HG02885 (cell line): ENCODE measurements at regions not wholly inside any gene's neighbourhood (a gene's known extent, or its start where the extent isn't known, plus 50 kb on each side); places are given as distances from the start of the nearest gene placed in this dataset.
"Not testable (repeated sequence)": the region's sequence is repeated elsewhere in the genome, so short reads cannot be mapped to it uniquely, and the experiment has no call there.

Experiments used
- ATAC-seq: cut with Tn5 transposase; IDR thresholded peaks from one replicate; pipeline ENCODE4 v1.9.1; 2021; ENCODE audit warnings: mild to moderate bottlenecking; ENCODE audit not compliant: unreplicated experiment, poor library complexity

DNA sequence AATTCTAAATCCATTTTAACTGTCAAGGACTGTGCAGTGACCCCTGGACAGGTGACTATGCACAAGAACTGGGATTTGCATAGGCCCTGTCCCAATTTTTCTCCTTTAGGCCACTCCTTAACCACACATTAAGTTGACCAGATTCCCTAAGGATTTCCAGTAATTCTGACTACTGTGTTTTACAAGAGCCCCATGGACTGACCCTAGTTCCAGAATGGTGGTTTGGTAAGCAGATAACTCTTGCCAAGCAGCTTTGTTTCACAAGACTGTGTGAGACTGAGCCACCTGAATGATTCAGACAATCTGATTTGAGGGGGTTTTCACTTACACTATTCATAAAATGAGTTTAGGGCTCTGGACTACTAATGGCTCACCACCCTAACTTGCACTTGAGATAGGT, 535.8 kb downstream of the ZBBX start:
- ATAC-seq, result no peak

DNA sequence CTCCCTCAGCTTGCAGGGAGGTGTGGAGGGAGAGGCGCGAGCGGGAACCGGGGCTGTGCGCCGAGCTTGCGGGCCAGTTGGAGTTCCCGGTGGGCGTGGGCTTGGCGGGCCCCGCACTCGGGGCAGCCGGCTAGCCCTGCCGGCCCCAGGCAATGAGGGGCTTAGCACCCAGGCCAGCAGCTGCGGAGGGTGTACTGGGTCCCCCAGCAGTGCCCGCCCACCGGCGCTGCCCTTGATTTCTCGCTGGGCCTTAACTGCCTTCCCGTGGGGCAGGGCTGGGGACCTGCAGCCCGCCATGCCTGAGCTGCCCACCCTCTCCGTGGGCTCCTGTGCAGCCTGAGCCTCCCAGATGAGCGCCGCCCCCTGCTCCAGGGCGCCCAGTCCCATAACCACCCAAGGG, 537.3 kb downstream of the ZBBX start:
- ATAC-seq, result not testable (repeated sequence)

GRCh38 chr3:166837535-166837934, 542.6 kb downstream of the ZBBX start:
- peak; percentile 72 for ATAC-seq

- ATAC-seq, result no peak
These were observed 543.3 kb downstream of the ZBBX start for GRCh38 chr3:166836836-166837235.

- ATAC-seq, result no peak
These were observed 550.2 kb downstream of the ZBBX start for GRCh38 chr3:166829896-166830295.

DNA sequence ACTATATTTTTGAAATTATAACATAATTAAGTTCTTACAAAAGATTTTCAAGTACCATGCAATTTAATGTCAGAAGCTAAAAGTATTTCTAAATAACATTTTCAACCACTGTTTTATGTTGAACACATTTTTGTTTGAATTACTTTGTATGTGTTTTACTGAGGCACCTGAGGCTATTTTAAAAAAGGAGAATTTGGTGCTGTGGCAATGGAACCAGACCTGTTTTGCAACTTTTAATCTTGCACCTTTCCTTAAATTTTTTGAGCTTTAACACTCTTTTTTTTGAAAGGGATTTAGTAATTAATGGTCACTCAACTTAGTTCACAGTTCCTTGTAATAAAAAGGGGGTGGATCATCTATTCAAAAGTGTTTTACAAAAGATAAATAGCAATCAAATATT, 561.6 kb downstream of the ZBBX start:
- ATAC-seq, result no peak

DNA sequence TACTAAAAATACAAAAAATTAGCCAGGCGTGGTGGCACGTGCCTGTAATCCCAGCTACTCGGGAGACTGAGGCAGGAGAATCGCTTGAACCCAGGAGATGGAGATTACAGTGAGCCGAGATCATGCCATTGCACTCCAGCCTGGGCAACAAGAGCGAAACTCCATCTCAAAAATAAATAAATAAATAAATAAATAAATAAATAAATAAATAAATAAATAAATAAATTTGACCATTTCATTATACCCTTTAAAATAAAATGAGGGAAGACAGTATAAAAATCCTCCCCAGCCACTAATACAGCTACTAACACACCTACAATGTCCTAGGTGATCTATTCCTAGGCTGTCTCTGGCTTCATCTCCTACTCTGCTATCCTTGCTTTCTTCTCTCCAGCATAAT, 562.8 kb downstream of the ZBBX start:
- not testable (repeated sequence) for ATAC-seq

GRCh38 chr3:166810741-166811445, 569.2 kb downstream of the ZBBX start:
- no peak for ATAC-seq

DNA sequence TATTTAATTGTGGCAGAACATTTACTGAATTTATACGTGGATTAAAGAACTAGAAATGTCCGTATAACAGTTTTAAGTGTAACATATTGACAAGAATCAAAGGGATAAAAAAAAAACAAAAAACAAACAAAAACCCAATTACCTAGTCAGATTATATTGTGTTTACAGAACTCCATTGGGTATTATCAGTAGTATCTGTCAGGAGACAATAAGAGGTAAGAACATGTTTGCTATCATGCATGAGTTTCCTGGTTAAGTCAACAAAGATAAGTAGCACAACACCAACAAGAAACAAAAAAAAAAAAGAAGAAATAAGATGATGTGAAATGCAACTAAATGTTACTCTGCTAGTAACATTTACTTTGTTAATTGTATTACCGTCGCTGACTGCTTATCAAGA, 570.6 kb downstream of the ZBBX start:
- ATAC-seq, result no peak

GRCh38 chr3:166788936-166789335, 591.2 kb downstream of the ZBBX start:
- no peak for ATAC-seq

DNA sequence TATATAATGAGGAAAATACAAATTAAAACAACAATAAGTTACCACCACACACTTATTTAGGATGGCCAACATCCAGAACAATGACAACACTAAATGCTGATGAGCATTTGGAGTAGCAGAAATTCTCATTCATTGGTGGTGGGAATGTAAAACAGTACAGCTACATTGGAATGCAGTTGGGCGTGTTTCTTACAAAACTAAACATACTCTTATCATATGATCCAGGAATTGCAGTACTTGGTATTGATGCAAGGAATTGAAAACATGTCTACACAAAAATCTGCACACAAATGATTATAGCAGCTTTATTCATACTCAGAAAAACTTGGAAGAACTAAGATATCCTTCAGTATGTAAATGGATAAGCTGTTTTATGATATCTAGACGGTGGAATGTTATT, 594.2 kb downstream of the ZBBX start:
- no peak for ATAC-seq

GRCh38 chr3:166783206-166783605, 596.9 kb downstream of the ZBBX start:
- no peak for ATAC-seq

DNA sequence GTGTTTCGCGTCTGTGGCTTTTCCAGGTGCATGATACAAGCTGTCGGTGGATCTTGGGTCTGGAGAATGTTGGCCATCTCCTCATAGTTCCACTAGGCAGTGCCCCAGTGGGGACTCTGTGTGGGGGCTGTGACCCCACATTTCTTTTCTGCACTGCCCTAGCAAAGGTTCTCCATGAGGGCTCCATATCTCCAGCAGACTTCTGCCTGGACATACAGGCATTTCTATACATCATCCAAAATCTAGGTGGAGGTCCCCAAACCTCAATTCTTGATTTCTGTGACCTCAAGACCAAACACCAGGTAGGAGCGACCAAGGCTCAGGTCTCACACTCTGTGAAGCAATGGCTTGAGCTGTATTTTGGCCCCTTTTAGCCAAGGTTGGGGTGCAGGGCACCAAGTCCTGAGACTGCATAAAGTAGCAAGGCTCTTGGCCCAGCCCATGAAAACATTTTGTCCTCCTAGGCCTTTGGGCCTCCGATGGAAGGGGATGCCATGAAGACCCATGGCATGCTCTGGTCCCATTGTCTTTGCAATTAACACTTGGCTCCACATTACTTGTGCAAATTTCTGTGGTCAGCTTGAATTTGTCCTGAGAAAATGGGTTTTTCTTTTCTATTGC, 615.3 kb downstream of the ZBBX start:
- ATAC-seq, result no peak

DNA sequence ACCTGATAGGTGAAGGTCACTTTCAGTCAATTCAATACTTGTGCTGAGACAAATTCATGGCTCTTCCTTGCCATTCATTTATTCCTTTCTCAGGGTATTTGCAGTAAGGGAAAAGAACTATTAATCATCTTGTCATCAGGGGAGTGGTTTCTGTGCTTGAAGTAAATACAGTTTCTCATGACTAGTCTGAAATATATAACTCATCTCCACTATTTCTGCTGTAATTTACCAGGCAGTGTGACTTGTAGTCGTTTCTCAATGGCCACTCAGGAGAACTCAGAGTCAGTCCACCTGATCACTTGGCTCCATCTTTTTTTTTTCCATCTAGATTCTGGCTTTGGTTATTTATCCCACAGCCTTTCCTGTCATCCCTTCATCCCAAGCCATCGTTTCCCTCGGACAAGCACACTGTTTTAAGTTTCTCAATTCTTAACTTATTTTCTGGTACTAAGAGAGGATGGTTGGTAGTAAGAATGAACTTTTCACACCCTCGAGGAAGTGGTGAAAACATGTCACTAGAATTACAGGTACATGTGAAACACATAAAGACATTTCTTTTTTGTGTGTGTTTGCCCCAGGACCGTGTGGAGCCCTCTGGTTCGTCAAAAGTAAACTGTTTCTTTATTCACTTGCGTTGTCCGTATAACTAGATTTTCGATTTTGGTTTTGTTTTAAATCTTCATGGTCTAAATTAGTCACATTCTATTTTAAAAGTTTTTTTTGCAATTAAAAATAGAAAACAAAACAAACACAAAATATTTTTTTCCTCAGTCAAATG, 620.2 kb downstream of the ZBBX start:
- no peak for ATAC-seq

DNA sequence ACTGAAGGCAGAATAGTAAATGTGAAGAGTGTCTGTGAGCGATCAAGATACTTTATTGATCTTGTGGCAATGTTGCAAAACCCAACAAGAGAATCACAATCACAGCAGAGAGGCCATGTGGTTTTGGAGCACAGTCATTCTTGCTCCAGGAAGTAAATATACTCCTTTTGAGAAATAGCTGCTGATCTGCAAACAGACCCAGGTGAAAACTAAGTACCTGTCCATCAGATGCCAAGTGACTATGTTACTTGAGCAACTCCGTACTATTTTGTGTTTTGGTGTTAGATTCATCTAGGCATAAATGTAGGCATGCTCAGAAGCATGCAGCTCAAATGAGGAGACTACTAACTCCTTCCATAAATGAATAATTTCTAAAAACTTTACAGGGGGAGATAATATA, 627.9 kb downstream of the ZBBX start:
- ATAC-seq, result no peak

DNA sequence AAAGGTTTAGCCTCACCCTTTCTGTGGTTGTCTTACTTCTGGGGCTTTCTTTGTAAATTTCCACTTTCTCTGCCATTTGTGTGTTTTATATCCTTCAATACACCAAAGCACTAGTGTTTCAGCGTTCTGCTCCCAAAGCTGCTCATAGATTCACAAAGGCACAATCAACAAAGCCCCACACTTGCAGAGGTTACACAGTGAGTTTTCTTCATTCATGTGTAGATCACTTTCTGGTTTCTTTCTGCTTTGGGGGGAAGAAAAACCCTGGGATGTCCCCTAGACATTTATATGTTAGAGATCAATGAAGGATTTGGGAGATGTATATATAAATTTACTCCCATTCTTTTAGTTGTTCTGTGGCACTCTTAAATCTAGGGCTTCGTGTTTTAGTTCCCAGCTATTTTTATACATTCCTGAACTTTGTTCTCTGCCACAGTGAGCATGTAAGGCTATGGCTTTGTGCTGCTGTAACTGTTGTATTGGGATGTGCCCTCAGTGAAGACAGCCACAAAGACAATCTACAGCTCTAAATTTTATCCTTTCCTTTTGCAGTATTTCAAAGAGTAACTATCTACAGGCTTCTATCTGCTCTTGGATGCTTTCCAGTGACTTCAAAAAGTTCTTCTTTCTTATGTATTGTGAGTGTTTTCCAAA, 636.5 kb downstream of the ZBBX start:
- no peak for ATAC-seq

GRCh38 chr3:166734734-166735133, 645.4 kb downstream of the ZBBX start:
- no peak for ATAC-seq

DNA sequence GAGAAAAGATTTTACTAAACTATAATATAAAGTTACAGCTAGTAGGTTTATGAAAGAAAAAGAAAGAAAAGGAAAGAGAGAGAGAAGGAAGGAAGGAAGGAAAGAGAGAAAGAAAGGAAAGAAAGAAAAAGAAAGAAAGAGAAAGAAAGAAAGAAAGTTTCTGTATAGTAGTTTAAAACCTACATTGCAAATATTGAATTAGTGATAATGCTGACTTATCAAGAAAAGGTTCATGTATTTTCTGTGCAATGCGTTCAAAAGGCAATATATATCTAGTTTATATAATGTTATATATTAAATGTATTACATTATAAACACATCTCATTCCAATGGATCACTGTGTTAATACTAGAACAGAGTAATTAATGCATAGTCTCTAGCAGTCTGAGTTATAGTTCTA, 648.4 kb downstream of the ZBBX start:
- no peak for ATAC-seq

- ATAC-seq, result no peak
These were observed 658.6 kb downstream of the ZBBX start for GRCh38 chr3:166721466-166721865.

DNA sequence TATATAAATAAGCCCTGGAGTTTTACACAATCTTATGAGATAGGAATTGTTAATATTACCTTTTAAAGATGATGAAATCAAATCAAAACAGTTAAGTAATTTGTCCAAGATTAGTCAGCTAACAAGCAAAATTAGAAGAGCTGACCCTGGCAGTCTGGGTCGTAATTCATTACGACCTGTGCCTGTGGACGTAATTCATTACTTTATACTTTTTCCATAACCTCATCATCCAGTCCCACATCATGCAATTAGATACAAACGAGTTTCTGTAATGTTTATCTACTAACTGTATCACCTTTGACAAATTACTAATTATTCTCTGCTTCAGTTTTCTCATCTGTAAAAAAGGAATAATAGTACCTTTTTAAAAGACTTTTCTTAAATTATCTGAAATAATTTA, 665.9 kb downstream of the ZBBX start:
- no peak for ATAC-seq

DNA sequence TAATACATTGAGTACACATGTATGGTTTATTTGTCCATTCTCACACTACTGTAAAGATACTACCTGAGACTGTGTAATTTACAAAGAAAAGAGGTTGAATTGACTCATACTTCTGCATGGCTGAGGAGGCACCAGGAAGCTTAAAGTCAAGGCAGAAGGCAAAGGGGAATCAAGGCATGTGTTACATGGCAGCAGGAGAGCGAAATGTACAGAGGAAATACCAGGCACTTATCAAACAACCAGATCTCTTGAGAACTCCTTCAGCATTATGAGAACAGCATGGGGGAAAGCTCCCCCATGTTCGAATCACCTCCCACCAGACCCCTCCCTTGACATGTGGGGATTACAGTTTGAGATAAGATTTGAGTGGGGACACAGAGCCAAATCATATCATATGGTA, 666.3 kb downstream of the ZBBX start:
- ATAC-seq, result no peak
